GM12801 (cell line): ENCODE measurements at regions not wholly inside any gene's neighbourhood (a gene's known extent, or its start where the extent isn't known, plus 50 kb on each side); places are given as distances from the start of the nearest gene placed in this dataset.

Source experiments
- TF ChIP-seq, protein P1 (sequence below): IDR thresholded peaks from one replicate; pipeline ENCODE4 v1.5.1; 2011; ENCODE audit warnings: control low read depth; ENCODE audit not compliant: insufficient read length; ENCODE audit errors: extremely low read depth

DNA sequence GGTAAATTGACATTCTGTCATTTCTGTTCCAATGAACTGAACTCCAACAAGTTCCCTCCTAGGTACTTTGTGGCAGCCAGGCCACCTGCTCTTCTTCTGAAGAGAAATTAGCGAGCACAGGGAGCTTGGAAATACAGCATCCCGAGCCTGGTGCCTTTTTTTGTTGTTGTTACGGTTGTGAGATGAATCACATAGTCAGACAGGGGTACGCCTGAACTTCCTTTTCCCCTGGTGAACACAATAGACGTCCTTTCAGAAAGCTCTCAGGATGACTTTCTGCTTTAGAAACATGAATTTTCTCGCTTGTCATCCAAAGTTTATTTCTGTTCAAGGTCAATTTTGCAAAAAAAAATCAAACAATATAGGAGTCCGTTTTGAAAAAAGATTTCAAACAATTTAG is 53.9 kb upstream of the XYLT1 start:
- TF ChIP-seq, protein P1, sequence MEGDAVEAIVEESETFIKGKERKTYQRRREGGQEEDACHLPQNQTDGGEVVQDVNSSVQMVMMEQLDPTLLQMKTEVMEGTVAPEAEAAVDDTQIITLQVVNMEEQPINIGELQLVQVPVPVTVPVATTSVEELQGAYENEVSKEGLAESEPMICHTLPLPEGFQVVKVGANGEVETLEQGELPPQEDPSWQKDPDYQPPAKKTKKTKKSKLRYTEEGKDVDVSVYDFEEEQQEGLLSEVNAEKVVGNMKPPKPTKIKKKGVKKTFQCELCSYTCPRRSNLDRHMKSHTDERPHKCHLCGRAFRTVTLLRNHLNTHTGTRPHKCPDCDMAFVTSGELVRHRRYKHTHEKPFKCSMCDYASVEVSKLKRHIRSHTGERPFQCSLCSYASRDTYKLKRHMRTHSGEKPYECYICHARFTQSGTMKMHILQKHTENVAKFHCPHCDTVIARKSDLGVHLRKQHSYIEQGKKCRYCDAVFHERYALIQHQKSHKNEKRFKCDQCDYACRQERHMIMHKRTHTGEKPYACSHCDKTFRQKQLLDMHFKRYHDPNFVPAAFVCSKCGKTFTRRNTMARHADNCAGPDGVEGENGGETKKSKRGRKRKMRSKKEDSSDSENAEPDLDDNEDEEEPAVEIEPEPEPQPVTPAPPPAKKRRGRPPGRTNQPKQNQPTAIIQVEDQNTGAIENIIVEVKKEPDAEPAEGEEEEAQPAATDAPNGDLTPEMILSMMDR = no peak

GRCh38 chr16:17520561-17520960 is 49.8 kb upstream of the XYLT1 start:
- TF ChIP-seq, protein P1 = no peak
